ENCODE measurements at regions not wholly inside any gene's neighbourhood (a gene's known extent, or its start where the extent isn't known, plus 50 kb on each side); places are given as distances from the start of the nearest gene placed in this dataset.

DNA sequence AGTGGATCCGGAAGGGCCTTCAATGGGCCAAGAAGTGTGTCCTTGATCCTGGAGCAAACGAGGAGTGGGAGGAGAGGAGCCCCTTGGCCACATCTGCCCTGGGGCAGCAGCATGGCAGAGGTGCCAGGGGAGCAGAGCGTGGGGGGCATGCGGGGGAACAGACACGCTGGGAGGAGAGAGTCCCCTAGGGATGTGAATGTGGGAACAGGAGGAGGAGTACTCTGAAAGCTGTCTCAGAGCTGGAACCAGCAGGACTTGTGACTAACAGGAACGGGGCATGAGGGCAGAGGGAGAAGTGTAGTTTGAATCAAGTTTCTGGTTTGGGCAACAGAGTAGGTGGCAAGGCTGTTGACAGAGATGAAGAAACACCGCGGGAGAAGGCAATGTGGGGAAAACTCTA, 54.5 kb upstream of the SLC35C1 start:
- TF ChIP-seq, protein P1, sequence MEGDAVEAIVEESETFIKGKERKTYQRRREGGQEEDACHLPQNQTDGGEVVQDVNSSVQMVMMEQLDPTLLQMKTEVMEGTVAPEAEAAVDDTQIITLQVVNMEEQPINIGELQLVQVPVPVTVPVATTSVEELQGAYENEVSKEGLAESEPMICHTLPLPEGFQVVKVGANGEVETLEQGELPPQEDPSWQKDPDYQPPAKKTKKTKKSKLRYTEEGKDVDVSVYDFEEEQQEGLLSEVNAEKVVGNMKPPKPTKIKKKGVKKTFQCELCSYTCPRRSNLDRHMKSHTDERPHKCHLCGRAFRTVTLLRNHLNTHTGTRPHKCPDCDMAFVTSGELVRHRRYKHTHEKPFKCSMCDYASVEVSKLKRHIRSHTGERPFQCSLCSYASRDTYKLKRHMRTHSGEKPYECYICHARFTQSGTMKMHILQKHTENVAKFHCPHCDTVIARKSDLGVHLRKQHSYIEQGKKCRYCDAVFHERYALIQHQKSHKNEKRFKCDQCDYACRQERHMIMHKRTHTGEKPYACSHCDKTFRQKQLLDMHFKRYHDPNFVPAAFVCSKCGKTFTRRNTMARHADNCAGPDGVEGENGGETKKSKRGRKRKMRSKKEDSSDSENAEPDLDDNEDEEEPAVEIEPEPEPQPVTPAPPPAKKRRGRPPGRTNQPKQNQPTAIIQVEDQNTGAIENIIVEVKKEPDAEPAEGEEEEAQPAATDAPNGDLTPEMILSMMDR (IDR thresholded peaks at IDR 0.05 in 2 of 3, conservative IDR thresholded peaks at IDR 0.05 in 1 of 3; ENCODE audit: borderline replicate concordance in 1 of 3, insufficient read depth in 1 of 3, low read depth in 2 of 3, low read length in 2 of 3) = no peak
- TF ChIP-seq POLR2A (IDR thresholded peaks at IDR 0.05; ENCODE audit: borderline replicate concordance, extremely low read depth, insufficient read depth, insufficient read length) (no peak), EZH2 (IDR thresholded peaks at IDR 0.05) (no peak), ZNF274 (IDR thresholded peaks at IDR 0.05; ENCODE audit: low read depth, low read length) (no peak), SP1 (IDR thresholded peaks at IDR 0.05; ENCODE audit: low read depth) (no peak), EZH2phosphoT487 (IDR thresholded peaks at IDR 0.05; ENCODE audit: borderline replicate concordance) (no peak)
